HG02981 (cell line): ENCODE measurements at regions not wholly inside any gene's neighbourhood (a gene's known extent, or its start where the extent isn't known, plus 50 kb on each side); places are given as distances from the start of the nearest gene placed in this dataset.
"Not testable (repeated sequence)": the region's sequence is repeated elsewhere in the genome, so short reads cannot be mapped to it uniquely, and the experiment has no call there.

ENCODE experiments used
- ATAC-seq: cut with Tn5 transposase; IDR thresholded peaks from one replicate; pipeline ENCODE4 v1.9.1; 2021; ENCODE audit warnings: mild to moderate bottlenecking, moderate library complexity; ENCODE audit not compliant: unreplicated experiment

DNA sequence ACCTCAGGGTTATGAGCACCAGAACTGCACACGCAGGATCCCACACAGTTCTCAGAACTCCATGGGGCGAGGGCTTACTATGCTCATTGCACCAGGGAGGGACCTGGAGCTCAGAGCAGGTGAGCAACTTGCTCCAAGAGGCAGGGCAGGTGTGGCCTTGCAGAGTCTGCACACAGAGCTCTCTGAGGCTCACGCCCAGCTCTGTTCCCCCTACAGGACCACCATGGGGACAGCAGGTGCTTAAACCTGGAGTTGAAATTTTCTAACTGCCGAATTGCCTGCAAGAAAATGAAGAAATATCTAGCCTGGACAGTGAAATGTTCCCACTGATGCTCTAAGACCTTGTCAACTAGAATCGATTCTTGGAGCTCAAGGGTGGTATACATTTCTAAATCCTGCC lies 49.9 kb upstream of the MSMB start:
- ATAC-seq, result not testable (repeated sequence)

DNA sequence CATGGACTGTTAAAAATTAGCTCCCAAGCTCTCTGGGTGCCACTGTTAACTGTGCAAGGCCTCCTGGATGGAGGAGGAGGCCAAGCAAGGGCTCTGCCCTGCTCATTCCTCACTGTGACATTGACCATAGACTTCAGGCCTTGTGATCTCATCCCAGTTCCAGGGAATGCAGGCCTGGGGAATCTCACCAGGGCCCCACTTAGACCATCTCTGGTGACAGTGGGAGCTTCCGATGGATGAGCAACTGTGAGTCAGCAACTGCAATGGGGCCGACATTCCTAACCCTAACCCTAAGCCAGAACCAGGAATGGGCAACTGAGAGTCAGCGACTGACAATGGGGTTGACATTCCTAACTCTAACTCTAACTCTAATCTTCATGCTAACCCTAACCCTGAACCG lies 50.4 kb upstream of the MSMB start:
- ATAC-seq, result no peak

DNA sequence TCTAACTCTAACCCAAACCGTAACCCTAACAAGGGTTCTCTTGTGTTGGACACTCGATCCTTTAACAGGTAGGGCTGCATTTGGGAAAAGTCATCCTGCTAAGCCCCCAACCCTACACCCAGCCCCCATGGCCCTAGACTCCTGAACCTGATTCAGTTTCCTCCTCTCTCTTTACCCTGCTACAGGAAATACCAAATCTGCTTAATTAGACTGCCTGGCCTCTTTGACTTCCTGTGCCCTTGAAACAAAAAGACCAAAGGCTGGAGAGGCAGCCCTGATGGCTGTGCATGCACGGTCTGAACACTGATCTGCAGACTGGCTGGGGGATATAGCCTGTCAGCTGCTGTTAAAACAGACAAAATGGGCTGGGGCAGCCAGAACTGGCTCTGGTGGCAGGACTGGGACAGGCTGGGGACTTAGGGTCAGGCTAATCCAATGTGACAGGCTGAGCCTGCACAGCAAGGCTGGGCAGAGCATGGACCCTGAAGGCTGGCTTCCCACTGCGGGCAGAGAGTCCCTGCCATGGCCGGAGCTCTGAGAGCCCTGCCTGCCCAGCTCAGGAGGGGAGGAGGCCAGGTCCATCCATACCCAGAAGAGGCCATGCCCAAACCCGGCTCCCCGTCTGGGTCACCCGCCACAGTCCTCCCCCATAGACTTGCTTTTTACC lies 51.0 kb upstream of the MSMB start:
- ATAC-seq, result no peak

DNA sequence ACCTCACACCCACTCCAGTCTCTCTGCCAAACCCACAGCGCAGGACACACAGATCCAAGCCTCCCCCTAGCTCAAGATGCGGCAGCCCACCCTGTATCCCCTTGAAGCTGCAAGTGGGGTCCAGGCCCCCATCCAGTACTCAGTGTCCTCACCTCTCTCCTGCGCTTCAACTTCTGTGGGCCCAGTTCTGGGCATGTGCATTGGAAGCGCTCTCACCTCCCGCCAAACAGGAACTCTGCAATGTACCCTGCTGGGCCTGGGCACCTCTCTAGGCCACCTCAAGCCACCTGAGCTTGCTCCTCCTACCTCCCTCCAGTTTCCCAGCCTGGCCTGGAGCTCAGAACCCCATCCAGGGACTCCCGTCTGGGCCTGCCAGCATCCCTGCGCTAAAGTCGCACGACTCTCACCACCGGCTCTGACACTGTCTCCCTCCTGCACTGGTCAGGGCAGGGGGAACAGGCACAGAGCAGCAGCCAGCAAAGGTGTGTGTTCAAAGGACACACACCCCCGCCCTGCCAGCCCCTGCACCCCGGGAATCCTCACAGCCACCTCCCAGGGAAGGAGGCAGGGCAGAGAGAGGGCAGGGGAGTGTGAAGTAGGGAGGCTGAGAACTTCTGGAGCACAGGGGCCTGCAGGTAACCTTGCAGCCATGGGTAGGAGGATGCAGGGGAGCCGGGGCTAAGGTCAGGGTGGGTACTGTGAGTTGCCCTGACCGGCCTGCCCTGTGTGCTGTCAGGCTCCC lies 51.7 kb upstream of the MSMB start:
- no peak for ATAC-seq

DNA sequence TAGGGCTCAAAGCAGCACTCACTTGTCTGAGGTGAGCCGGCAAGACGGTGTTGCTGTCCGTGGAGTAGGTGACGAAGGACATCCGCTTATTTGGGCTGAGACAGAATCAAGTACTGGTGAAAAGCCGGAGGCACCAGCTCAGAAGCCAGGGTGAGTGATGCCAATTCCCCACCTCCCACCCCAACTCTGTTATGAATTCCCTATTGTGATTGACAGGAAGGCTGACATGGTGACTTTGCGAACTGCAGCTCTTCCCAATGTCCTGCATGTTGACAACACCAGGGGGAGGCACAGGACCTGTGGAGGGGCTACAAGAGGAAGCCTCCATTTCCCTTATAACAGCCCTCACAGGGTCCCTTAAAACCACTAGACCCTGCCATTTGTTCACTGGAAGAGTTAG lies 52.3 kb upstream of the MSMB start:
- ATAC-seq, result no peak

DNA sequence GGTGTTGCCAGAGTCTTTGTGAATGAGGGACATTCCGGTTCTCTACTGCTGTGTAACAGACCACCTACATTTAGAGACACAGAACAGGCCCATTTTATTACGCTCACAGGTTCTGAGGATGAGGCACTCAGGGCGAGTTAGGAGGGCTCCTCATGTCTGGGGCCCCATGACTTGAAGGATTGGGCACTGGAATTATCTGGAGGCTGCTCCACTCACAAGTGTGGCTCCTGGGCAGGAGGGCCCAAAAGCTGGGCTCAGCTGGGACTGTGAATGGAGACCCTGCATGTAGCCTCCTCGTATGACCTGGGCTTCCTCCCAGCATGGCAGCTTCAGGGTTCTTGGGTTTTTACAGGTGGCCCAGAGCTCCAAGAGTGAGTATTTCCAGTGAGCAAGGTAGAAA lies 52.9 kb upstream of the MSMB start:
- ATAC-seq, result not testable (repeated sequence)

DNA sequence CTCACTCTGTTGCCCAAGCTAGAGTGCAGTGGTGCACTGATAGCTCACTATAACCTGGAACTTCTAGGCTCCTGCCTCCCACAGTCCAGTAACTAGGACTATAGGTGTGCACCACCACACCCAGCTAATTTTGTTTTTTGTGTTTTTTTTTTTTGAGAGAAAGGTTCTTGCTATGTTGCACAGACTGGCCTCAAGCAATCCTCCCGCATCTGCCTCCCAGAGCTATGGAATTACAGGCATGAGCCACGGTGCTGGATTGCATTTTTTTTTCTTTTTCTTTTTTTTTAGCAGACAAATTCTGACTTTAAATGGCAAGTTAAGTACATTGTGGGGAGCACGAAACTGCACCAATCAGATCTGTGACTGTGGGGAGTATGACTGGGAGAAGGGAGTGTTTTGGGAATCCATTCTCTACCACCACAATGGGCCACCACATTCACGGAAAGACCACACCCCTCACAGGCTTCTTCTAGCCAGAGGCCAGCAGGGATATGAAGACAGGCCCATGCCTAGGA lies 58.1 kb upstream of the MSMB start:
- ATAC-seq, result no peak

DNA sequence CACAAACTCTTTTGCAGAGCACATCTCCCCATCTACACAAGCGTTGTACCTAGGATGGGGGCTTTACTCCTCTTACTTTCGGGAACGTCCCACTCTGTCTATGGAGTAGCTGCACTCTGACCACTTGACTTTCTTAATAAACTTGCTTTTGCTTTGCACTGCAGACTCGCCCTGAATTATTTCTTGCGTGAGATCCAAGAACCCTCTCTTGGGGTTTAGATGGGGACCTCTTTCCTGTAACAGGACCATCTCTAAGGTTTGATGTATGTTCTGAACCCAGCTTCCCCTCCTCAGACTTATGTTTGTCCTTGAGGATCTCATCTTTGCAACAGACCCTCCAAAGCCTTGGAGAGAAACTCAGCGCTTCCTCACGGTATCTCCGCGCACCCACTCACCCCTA lies 59.3 kb upstream of the MSMB start:
- not testable (repeated sequence) for ATAC-seq

DNA sequence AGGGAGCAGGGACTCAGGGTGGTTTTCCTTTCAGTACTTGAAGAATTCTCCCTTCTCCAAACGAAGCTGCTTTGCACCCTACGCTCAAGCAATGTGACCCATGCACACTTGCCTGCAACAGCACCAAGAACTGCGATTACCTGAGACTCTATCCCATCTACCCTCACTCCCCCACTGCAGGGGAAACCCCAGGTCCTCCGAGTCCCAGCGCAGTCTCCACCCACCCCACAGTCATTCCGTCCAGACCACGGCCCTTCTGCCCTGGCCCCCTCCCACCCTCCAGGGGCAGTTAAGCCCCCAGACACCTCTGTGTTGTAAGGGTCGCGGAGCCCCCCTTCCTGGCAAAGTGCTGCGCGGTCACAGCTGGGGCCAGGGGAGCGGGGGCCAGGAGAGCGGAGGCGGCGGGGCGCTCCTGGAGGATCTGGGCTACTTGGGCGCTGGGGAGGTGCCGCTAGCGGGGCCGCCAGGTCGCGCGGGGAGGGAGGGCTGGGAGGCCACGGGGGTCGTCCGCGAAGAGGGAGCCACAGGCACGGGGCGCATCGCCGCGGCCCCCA lies 59.9 kb upstream of the MSMB start:
- peak; percentile 23 for ATAC-seq

DNA sequence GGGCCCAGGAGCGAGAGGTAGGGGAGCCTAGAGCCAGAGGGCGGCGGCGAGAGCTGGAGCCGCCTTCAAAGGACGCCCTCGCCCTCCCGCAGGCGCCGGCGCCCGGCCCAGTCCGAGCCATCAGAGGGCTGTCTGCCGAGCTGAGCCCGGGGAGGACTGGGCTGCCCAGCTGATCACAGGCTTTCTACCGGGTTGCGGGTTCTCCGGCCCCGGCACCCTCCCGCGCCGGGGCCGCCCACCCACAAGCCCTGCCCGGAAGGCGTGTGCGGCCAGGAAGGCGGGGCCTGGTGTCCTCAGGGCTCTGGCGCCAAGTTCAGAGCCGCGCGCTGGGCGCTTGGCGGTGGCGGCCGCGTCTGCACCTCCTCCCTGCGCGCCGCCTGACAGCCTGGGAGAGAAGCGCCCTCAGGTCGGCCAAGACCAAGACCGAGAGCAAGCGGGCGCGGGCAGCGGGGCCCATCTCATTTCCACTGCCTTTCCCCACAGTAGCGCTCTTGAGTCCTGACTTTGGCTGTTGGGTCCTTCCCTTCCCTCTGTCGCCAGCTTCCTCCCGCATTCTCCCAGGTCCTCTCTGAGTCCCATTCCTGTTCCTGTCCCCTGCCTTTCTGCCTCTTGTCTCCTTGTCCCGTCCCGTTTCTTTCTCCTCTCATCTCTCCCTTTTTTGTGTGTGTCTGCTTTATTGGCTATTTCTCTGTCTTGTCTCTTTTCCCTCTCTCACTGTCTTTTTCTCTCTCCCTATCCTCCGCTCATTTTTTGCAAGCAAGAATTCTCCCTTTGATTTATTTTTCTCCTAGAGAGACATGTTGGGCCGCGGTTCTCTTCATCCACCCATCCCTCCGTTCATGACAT lies 60.6 kb upstream of the MSMB start:
- ATAC-seq, result peak; percentile 92

DNA sequence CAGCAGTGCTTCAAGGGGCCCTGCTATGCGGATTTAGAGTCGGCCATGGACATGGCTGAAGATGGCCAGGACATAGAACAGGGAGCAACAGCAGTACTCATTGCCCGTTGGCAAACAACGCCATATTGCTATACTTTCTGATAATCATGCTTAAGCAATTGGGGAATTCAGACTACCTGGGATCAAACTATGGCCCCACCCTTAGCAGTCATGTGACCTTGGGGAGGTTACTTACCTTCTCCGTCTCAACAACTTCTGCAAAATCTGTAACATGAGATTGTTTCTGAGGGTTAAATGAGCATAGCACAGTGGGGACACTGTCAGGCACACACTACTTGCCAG lies 62.1 kb upstream of the MSMB start:
- not testable (repeated sequence) for ATAC-seq

DNA sequence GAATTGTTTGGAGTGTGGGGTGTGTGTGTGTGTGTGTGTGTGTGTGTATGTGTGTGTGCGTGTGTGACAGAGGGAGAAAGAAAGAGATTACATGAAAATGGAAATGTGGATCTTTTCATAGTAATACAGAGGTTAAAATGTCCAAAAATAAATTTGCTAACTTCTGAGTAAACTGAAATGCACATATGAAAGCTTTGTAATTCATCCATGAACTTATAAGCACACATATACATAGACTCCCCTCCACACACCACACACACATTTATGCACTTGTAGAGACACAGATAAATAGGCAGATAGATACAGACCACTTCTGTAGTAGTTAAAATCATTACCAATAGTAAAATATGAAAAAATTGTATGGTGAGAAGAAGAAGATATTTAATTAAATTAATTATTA lies 108.2 kb upstream of the MSMB start:
- ATAC-seq, result not testable (repeated sequence)

DNA sequence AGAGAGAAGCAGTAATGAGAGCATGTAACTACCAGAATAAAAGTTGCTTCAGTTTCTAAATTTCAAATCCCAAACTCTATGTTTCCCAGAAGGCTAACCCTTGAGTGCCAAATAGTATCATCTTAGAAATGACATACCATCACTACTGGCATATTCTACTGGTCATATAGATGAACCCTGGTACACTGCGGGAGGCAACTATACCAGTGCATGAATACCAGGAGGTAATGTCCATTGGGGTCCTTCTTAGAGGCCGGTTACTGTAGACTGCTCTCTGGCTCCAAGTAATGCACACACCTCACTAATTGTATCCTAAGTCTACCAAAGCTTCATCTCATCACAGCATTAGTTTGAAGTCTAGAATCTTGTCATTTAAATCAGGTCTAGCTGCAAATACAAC lies 108.6 kb upstream of the MSMB start:
- ATAC-seq, result not testable (repeated sequence)

DNA sequence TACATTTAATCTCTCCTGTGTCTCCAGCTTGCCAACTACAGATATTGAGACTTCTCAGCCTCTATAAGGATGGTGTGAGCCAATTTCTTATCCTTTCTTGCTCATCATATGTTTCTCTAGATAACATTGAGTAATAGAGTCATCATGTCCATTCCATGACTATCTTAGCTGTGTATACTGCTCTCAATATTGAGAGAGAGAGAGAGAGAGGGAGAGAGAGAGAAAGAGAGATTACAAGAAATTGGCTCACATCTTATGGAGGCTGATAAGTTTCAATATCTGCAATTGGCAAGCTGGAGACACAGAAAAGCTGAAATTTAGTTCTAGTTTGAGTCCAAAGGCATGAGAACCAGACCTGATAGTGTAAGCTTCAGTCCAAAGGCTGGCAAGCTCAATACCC lies 110.8 kb upstream of the MSMB start:
- ATAC-seq, result not testable (repeated sequence)

DNA sequence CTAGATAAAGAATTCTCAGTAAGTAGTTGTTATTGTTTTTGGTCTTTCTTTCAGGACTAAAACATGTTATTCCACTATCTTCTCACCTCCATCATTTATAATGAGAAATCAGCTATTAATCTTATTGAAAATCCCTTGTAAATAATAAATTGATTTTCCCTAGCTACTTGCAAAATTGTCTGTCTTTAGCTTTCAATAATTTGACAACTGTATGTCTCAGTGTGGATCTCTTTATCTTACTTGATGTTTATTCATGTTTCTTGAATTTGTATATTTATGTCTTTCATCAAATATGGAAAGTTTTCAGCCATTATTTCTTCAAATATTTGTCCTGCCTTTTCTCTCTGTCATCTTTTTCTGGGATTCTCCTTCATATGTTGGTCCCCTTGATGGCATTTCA lies 117.1 kb upstream of the ANTXRL start:
- ATAC-seq, result no peak

DNA sequence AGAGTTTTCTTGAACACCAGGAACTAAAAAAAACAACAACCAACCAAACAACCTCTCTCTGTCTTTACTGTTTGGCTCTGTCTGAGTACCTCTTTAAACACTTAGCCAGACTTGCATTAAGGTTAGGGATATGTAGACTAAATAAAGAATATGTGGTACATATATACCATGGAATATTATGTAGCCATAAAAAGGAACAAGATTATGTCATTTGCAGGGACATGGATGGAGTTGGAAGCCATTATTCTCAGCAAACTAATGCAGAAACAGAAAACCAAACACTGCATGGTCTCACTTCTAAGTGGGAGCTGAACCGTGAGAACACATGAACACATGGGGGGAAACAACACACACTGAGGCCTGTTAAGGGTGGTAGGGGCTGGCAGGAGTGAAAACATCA lies 116.0 kb upstream of the ANTXRL start:
- ATAC-seq, result no peak

DNA sequence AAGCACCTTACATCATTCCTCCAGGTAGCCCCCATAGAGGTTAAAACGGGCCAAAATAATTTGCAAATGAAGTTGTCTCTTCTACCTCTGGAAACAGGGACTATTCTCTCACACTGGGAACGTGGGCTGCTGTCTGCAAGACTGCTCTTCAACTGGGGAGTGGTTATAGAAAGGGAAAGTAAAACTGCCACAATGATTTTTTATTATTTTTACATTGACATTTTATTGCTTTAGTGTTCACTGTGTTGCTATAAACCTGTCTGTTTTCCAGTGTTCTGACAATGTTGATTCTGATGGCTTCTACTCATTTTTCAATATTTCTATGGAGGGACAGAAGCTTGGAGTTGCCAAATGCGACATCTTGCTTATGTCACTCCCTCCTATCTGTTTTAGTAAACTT lies 115.1 kb upstream of the ANTXRL start:
- ATAC-seq, result no peak

DNA sequence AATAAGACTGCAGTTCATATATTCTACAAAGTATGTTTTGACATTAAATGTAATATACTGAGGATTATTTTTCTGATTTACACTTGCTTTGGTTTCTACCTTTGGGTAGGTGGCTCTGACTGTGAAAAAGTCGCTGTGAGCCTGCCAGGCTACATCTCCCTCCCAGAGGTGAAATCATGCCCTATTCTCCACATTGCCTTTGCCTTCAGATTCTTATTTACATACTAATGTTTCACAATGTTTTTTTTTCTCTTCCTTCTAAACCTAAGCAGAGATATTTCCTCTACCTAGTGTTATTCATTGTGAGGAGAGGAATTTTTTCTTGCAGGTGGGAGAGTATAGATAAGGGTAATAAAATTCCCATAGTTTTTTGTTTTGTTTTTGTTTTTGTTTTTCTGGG lies 111.5 kb upstream of the ANTXRL start:
- no peak for ATAC-seq

DNA sequence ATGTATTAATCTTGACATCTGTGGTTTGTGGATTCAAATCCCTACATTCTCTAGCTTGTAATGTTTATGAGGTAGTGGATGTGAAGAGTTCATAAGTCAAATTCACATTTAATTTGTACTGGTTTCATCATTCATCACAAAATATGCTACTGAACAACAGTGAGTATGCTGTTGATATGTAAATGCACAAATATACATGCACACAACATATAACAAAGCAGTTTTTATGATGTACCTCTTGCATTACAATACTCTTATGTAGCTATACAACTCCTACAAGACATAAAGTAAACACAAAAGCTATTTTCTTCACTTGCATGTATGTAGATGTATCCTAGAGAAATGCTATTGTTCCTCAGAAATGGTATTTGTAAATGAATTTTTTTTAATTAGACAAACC lies 111.0 kb upstream of the ANTXRL start:
- ATAC-seq, result no peak

DNA sequence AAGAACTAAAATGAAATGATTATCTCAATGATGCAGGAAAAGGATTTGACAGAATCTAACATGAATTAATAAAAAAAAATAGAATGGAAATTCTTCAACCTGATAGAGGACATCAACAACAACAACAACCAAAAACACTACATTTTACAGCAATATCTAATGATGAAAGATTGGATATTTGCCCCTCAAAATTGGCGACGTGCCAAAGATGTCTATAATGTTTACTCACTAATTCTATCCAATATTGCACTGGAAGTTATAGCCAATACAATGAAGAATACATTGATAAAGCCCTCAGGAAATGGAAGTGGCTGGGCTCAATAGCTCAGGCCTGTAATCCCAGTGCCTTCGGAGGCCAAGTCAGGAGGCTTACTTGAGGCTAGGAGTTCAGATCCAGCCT lies 99.4 kb upstream of the ANTXRL start:
- ATAC-seq, result not testable (repeated sequence)

DNA sequence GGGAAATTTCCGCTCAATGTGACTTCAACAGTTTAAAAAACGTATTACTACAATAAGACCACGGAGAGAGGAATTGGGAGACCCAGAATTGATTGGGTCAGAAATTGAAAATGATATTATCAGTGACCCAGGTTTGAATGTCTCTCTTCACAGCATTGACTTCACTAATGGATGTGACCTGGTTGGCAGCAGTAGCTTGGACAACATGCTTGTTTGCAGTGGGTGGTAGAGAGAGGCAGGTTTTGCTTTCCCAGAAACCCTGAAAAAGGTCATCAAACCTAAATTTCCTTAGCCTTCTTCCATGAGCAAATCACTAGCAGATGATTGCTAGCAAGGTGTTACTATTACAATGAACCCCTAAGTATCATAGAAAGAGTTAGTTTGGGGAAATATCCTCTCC lies 89.7 kb upstream of the ANTXRL start:
- no peak for ATAC-seq
